ACC112 (cell line): ENCODE measurements at regions not wholly inside any gene's neighbourhood (a gene's known extent, or its start where the extent isn't known, plus 50 kb on each side); places are given as distances from the start of the nearest gene placed in this dataset.
"Not testable (repeated sequence)": the region's sequence is repeated elsewhere in the genome, so short reads cannot be mapped to it uniquely, and the experiment has no call there.

Experiments
- H2AFZ ChIP-seq: fragments of 200-600 bp; sonication (generic); one replicate; pipeline ENCODE4 v1.6.0; 2017; ENCODE audit warnings: antibody characterized with exemption, low read length; ENCODE audit not compliant: unreplicated experiment
- H3K27ac ChIP-seq: fragments of 200-600 bp; sonication (generic); 2 replicates; pipeline ENCODE4 v1.5.1; 2014; ENCODE audit warnings: low read depth, mild to moderate bottlenecking, antibody characterized with exemption, low read length, moderate library complexity
- H3K27me3 ChIP-seq: fragments of 200-600 bp; sonication (generic); 2 replicates; pipeline ENCODE4 v1.6.1; 2014; ENCODE audit warnings: mild to moderate bottlenecking, antibody characterized with exemption, low read length, moderate library complexity, mixed read lengths; ENCODE audit not compliant: insufficient read depth
- H3K36me3 ChIP-seq: fragments of 200-600 bp; sonication (generic); 2 replicates; pipeline ENCODE4 v1.6.1; 2016; ENCODE audit warnings: mild to moderate bottlenecking, antibody characterized with exemption, low read length, moderate library complexity, mixed read lengths; ENCODE audit not compliant: insufficient read depth
- H3K4me1 ChIP-seq: fragments of 200-600 bp; sonication (generic); one replicate; pipeline ENCODE4 v1.6.1; 2016; ENCODE audit warnings: low read length, mixed read lengths; ENCODE audit not compliant: insufficient read depth, unreplicated experiment, control insufficient read depth
- H3K4me3 ChIP-seq: fragments of 200-600 bp; sonication (generic); 2 replicates; pipeline ENCODE4 v1.5.1; 2014; ENCODE audit warnings: mild to moderate bottlenecking, low read depth, low read length
- H3K79me2 ChIP-seq: fragments of 200-600 bp; sonication (generic); one replicate; pipeline ENCODE4 v1.6.0; 2016; ENCODE audit warnings: low read length; ENCODE audit not compliant: control insufficient read depth, unreplicated experiment, insufficient read depth

- H3K36me3 ChIP-seq, H3K79me2 ChIP-seq: not testable (repeated sequence)
Observed at GRCh38 chr12:127154830-127155229, 1112.1 kb upstream of the TMEM132C start.

GRCh38 chr12:127155935-127156619, 1110.9 kb upstream of the TMEM132C start:
- H2AFZ ChIP-seq, H3K4me3 ChIP-seq, H3K36me3 ChIP-seq, H3K79me2 ChIP-seq, H3K27me3 ChIP-seq, H3K27ac ChIP-seq, H3K4me1 ChIP-seq: not testable (repeated sequence)

More at GRCh38 chr12:127154830-127155229, 1112.1 kb upstream of the TMEM132C start:
- H3K27me3 ChIP-seq, H3K27ac ChIP-seq, H3K4me3 ChIP-seq, H2AFZ ChIP-seq: not testable (repeated sequence)
- peaks cover 11% of the 10 kb centered on the region for H3K4me1 ChIP-seq

GRCh38 chr12:127157501-127158366, 1109.2 kb upstream of the TMEM132C start:
- not testable (repeated sequence) for H3K4me1 ChIP-seq, H3K27ac ChIP-seq, H2AFZ ChIP-seq, H3K36me3 ChIP-seq, H3K79me2 ChIP-seq, H3K27me3 ChIP-seq, H3K4me3 ChIP-seq

- H3K4me3 ChIP-seq = no peak overlapping the region
- H3K79me2 ChIP-seq = no peaks in the 10 kb centered on the region
- H3K27ac ChIP-seq = no peak overlapping the region
- no peaks in the 10 kb centered on the region for H3K27me3 ChIP-seq
- H2AFZ ChIP-seq = no peak overlapping the region
- H3K36me3 ChIP-seq = no peaks in the 10 kb centered on the region
- H3K4me1 ChIP-seq = peaks cover 10% of the 10 kb centered on the region
Observed at GRCh38 chr12:127158385-127159061, 1108.4 kb upstream of the TMEM132C start.

GRCh38 chr12:127161466-127161865, 1105.5 kb upstream of the TMEM132C start:
- Histone ChIP-seq H3K4me1 (peaks cover 22% of the 10 kb centered on the region), H3K79me2 (no peaks in the 10 kb centered on the region), H2AFZ (peak overlapping the region; percentile 35), H3K36me3 (no peaks in the 10 kb centered on the region), H3K27me3 (no peaks in the 10 kb centered on the region), H3K27ac (no peak overlapping the region), H3K4me3 (peak overlapping the region; percentile 38; the same call in 1 of the 2 replicates)

- Histone ChIP-seq H3K27ac (peak overlapping the region; percentile 74; the same call in 1 of the 2 replicates), H3K36me3 (no peaks in the 10 kb centered on the region)
Observed at GRCh38 chr12:127162307-127162706, 1104.7 kb upstream of the TMEM132C start.

GRCh38 chr12:127162902-127163301, 1104.1 kb upstream of the TMEM132C start:
- peak overlapping the region; percentile 35 for H2AFZ ChIP-seq
- H3K27ac ChIP-seq = peak overlapping the region; percentile 74
- H3K27me3 ChIP-seq = no peaks in the 10 kb centered on the region
- H3K79me2 ChIP-seq = no peaks in the 10 kb centered on the region
- H3K36me3 ChIP-seq = no peaks in the 10 kb centered on the region
- no peak overlapping the region for H3K4me3 ChIP-seq
- H3K4me1 ChIP-seq = peaks cover 24% of the 10 kb centered on the region

More at GRCh38 chr12:127162307-127162706, 1104.7 kb upstream of the TMEM132C start:
- Histone ChIP-seq H3K27me3 (no peaks in the 10 kb centered on the region), H3K4me1 (peaks cover 24% of the 10 kb centered on the region), H2AFZ (no peak overlapping the region), H3K79me2 (no peaks in the 10 kb centered on the region), H3K4me3 (no peak overlapping the region)

GRCh38 chr12:127165567-127166392, 1101.2 kb upstream of the TMEM132C start:
- H2AFZ ChIP-seq = peak overlapping the region; percentile 63
- no peaks in the 10 kb centered on the region for H3K27me3 ChIP-seq
- H3K4me1 ChIP-seq = peaks cover 34% of the 10 kb centered on the region
- H3K36me3 ChIP-seq = no peaks in the 10 kb centered on the region
- peak overlapping the region; percentile 52; the same call in 1 of the 2 replicates for H3K4me3 ChIP-seq
- no peaks in the 10 kb centered on the region for H3K79me2 ChIP-seq
- H3K27ac ChIP-seq = peak overlapping the region; percentile 89

GRCh38 chr12:127169321-127170181, 1097.4 kb upstream of the TMEM132C start:
- Histone ChIP-seq H3K27me3 (no peaks in the 10 kb centered on the region), H3K27ac (no peak overlapping the region), H3K36me3 (peaks cover 3% of the 10 kb centered on the region; the same call in 1 of the 2 replicates), H2AFZ (no peak overlapping the region), H3K4me3 (no peak overlapping the region), H3K79me2 (no peaks in the 10 kb centered on the region), H3K4me1 (peaks cover 25% of the 10 kb centered on the region)
